HG02798 (cell line): ENCODE measurements at regions not wholly inside any gene's neighbourhood (a gene's known extent, or its start where the extent isn't known, plus 50 kb on each side); places are given as distances from the start of the nearest gene placed in this dataset.

Source experiments
- ATAC-seq: cut with Tn5 transposase; IDR thresholded peaks from one replicate; pipeline ENCODE4 v1.9.1; 2021; ENCODE audit warnings: mild to moderate bottlenecking; ENCODE audit not compliant: unreplicated experiment, poor library complexity

- ATAC-seq, result no peak
Measured at GRCh38 chr2:223501641-223502040, 100.5 kb downstream of the SCG2 start.

- ATAC-seq, result no peak
Measured at GRCh38 chr2:223503746-223504145, 98.4 kb downstream of the SCG2 start.

GRCh38 chr2:223508372-223508771 is 93.8 kb downstream of the SCG2 start:
- ATAC-seq, result no peak

- no peak for ATAC-seq
Measured at GRCh38 chr2:223510713-223511112, 91.4 kb downstream of the SCG2 start.

GRCh38 chr2:223511168-223511567 is 91.0 kb downstream of the SCG2 start:
- no peak for ATAC-seq

- ATAC-seq, result no peak
Measured at GRCh38 chr2:223513771-223514455, 88.2 kb downstream of the SCG2 start.

GRCh38 chr2:223519471-223519870 is 82.7 kb downstream of the SCG2 start:
- ATAC-seq, result no peak

- no peak for ATAC-seq
Measured at GRCh38 chr2:223522796-223523195, 79.4 kb downstream of the SCG2 start.

- ATAC-seq, result no peak
Measured at GRCh38 chr2:223523551-223524001, 78.6 kb downstream of the SCG2 start.

GRCh38 chr2:223524066-223524465 is 78.1 kb downstream of the SCG2 start:
- no peak for ATAC-seq

GRCh38 chr2:223526106-223526505 is 76.1 kb downstream of the SCG2 start:
- ATAC-seq, result no peak

- ATAC-seq, result no peak
Measured at GRCh38 chr2:223528036-223528435, 74.1 kb downstream of the SCG2 start.

GRCh38 chr2:223529696-223530095 is 72.5 kb downstream of the SCG2 start:
- ATAC-seq, result no peak

GRCh38 chr2:223530811-223531210 is 71.3 kb downstream of the SCG2 start:
- no peak for ATAC-seq

GRCh38 chr2:223532161-223532560 is 70.0 kb downstream of the SCG2 start:
- no peak for ATAC-seq

- no peak for ATAC-seq
Measured at GRCh38 chr2:223532712-223533111, 69.4 kb downstream of the SCG2 start.

- no peak for ATAC-seq
Measured at GRCh38 chr2:223536546-223536945, 65.6 kb downstream of the SCG2 start.

GRCh38 chr2:223537115-223537514 is 65.0 kb downstream of the SCG2 start:
- ATAC-seq, result no peak

GRCh38 chr2:223537651-223538601 is 64.2 kb downstream of the SCG2 start:
- no peak for ATAC-seq

GRCh38 chr2:223538920-223539440 is 63.2 kb downstream of the SCG2 start:
- no peak for ATAC-seq

GRCh38 chr2:223541546-223541945 is 60.6 kb downstream of the SCG2 start:
- no peak for ATAC-seq
